Stimulated activated CD4-positive, alpha-beta T cell treated with anti-CD3 and anti-CD28 coated beads, Interleukin-4, amount 100 ng/mL, for 1 hour (primary cell): ENCODE measurements at regions not wholly inside any gene's neighbourhood (a gene's known extent, or its start where the extent isn't known, plus 50 kb on each side); places are given as distances from the start of the nearest gene placed in this dataset.
"Not testable (repeated sequence)": the region's sequence is repeated elsewhere in the genome, so short reads cannot be mapped to it uniquely, and the experiment has no call there.

Experiments
- DNase-seq: peaks from one replicate; pipeline ENCODE4 v3.0.0-alpha.2; 2020

GRCh38 chr6:40146902-40147301, 212.6 kb upstream of the MOCS1 start:
- DNase-seq: no peak

GRCh38 chr6:40139447-40139846, 205.2 kb upstream of the MOCS1 start:
- DNase-seq: no peak

- DNase-seq: no peak
Observed at GRCh38 chr6:40138273-40138720, 204.0 kb upstream of the MOCS1 start.

GRCh38 chr6:40135491-40136072, 201.3 kb upstream of the MOCS1 start:
- no peak for DNase-seq

- DNase-seq: not testable (repeated sequence)
Observed at GRCh38 chr6:40133981-40134380, 199.7 kb upstream of the MOCS1 start.

- DNase-seq: no peak
Observed at GRCh38 chr6:40131675-40132074, 197.4 kb upstream of the MOCS1 start.

- DNase-seq: no peak
Observed at GRCh38 chr6:40128127-40128526, 193.9 kb upstream of the MOCS1 start.

GRCh38 chr6:40125680-40126394, 191.6 kb upstream of the MOCS1 start:
- no peak for DNase-seq

GRCh38 chr6:40124924-40125323, 190.7 kb upstream of the MOCS1 start:
- DNase-seq: no peak

GRCh38 chr6:40116832-40117231, 182.6 kb upstream of the MOCS1 start:
- DNase-seq: no peak

- DNase-seq: no peak
Observed at GRCh38 chr6:40112350-40112749, 178.1 kb upstream of the MOCS1 start.

- DNase-seq: no peak
Observed at GRCh38 chr6:40108736-40109135, 174.5 kb upstream of the MOCS1 start.

GRCh38 chr6:40106840-40107239, 172.6 kb upstream of the MOCS1 start:
- DNase-seq: no peak

- no peak for DNase-seq
Observed at GRCh38 chr6:40098774-40099173, 164.5 kb upstream of the MOCS1 start.

- DNase-seq: no peak
Observed at GRCh38 chr6:40097590-40097989, 163.3 kb upstream of the MOCS1 start.

GRCh38 chr6:40083141-40083920, 149.1 kb upstream of the MOCS1 start:
- no peak for DNase-seq

GRCh38 chr6:40082278-40083043, 148.2 kb upstream of the MOCS1 start:
- DNase-seq: no peak

GRCh38 chr6:40077736-40078135, 143.5 kb upstream of the MOCS1 start:
- DNase-seq: no peak

- DNase-seq: no peak
Observed at GRCh38 chr6:40077315-40077714, 143.1 kb upstream of the MOCS1 start.

GRCh38 chr6:40075056-40075590, 140.9 kb upstream of the MOCS1 start:
- no peak for DNase-seq

- no peak for DNase-seq
Observed at GRCh38 chr6:40074306-40075055, 140.2 kb upstream of the MOCS1 start.

- DNase-seq: no peak
Observed at GRCh38 chr6:40066372-40066771, 132.1 kb upstream of the MOCS1 start.
